AG09319 (cell line): ENCODE measurements at regions not wholly inside any gene's neighbourhood (a gene's known extent, or its start where the extent isn't known, plus 50 kb on each side); places are given as distances from the start of the nearest gene placed in this dataset.

Experiments
- DNase-seq: peaks from one replicate; pipeline ENCODE4 v3.0.0-alpha.2; 2010; ENCODE audit warnings: low read depth; ENCODE audit errors: extremely low read depth
- CTCF ChIP-seq: IDR thresholded peaks from 2 replicates; pipeline ENCODE4 v1.5.1; 2011; ENCODE audit warnings: low read depth, mild to moderate bottlenecking, inconsistent platforms, low read length, moderate library complexity

GRCh38 chrX:13258052-13258444 is 61.8 kb downstream of the ATXN3L start:
- DNase-seq: no peak
- no peak for TF ChIP-seq CTCF

GRCh38 chrX:13257223-13258051 is 62.4 kb downstream of the ATXN3L start:
- DNase-seq: no peak
- no peak for TF ChIP-seq CTCF

GRCh38 chrX:13256603-13257002 is 63.2 kb downstream of the ATXN3L start:
- DNase-seq: no peak
- TF ChIP-seq CTCF: no peak

- no peak for DNase-seq
- TF ChIP-seq CTCF: no peak
Measured at GRCh38 chrX:13254870-13255269, 65.0 kb downstream of the ATXN3L start.

- no peak; the same call in 1 of the 2 replicates for TF ChIP-seq CTCF
- no peak for DNase-seq
Measured at GRCh38 chrX:13254076-13254785, 65.6 kb downstream of the ATXN3L start.

GRCh38 chrX:13253223-13253622 is 66.6 kb downstream of the ATXN3L start:
- no peak for TF ChIP-seq CTCF

GRCh38 chrX:13252726-13253125 is 67.1 kb downstream of the ATXN3L start:
- DNase-seq: no peak
- TF ChIP-seq CTCF: no peak

More at GRCh38 chrX:13253223-13253622, 66.6 kb downstream of the ATXN3L start:
- no peak for DNase-seq
